ENCODE measurements at regions not wholly inside any gene's neighbourhood (a gene's known extent, or its start where the extent isn't known, plus 50 kb on each side); places are given as distances from the start of the nearest gene placed in this dataset.
A peak's percentile ranks its signal among the peaks of the same experiment; 100 is the strongest.

DNA sequence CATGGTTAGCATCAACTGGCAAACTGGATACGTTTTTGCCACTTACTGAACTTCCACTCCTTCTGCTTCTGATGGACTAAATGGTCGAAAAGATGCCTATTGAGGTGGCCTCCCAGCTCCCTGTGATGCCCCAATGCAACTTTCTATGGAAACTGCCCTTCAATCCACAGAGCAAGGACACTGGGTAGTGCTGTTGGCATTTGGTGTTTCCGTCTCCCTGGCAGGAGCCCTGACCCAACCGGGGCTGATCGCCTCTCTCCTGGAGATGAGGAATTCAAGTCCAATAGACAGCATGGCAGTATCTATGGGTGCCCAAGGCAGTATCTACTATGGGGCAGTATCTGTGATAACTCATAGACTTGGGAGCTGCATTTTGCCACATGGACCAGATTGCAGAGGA is 116.3 kb upstream of the IRX3 start:
- no peak overlapping the region for H3K4me3 ChIP-seq (ENCODE audit: low read length)
- TF ChIP-seq, protein P1, sequence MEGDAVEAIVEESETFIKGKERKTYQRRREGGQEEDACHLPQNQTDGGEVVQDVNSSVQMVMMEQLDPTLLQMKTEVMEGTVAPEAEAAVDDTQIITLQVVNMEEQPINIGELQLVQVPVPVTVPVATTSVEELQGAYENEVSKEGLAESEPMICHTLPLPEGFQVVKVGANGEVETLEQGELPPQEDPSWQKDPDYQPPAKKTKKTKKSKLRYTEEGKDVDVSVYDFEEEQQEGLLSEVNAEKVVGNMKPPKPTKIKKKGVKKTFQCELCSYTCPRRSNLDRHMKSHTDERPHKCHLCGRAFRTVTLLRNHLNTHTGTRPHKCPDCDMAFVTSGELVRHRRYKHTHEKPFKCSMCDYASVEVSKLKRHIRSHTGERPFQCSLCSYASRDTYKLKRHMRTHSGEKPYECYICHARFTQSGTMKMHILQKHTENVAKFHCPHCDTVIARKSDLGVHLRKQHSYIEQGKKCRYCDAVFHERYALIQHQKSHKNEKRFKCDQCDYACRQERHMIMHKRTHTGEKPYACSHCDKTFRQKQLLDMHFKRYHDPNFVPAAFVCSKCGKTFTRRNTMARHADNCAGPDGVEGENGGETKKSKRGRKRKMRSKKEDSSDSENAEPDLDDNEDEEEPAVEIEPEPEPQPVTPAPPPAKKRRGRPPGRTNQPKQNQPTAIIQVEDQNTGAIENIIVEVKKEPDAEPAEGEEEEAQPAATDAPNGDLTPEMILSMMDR (conservative IDR thresholded peaks at IDR 0.05; ENCODE audit: low read length), result no peak
- peak; percentile 17 for DNase-seq (ENCODE audit: low read depth)

DNA sequence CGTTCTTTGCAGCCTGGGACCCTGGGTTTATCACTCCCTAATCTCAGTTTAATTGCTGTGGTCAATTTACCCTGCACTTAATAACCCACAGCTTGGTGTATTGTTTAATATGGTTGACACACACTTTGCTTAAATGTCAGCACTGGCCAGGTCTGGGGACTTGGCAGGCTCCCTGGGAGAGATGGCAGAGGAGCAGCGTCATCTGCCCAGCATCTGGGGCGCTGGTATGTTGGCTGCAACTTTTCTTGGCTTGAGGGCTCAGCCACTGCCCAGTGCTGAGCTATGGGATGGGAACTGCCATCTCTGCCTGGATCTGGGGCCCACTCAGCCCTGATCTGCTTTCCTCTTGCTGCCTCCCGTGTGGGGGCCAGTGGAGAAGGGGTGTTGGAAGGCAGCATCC is 115.7 kb upstream of the IRX3 start:
- DNase-seq (ENCODE audit: low read depth), result peak; percentile 91
- no peak overlapping the region for H3K4me3 ChIP-seq (ENCODE audit: low read length)
- TF ChIP-seq, protein P1 (conservative IDR thresholded peaks at IDR 0.05; ENCODE audit: low read length), result no peak

DNA sequence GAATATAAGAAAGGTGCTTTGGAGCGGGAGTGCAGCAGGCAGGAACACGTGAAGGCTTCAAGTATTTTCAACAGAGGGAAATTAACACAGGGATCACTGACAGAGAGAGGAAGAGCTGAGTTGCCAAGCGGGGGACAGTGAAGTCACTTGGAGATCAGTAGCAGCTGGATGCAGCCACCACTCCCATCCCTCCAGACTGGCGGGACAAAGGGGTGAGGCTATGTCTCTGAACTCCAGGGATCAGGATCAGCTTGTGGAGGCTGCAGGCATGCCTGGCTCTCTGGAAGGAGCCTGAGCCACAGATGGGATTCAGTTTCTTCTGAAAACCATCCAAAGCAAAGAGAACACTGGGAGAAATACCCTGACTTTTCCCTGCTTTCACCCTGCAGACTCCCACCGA is 113.7 kb upstream of the IRX3 start:
- TF ChIP-seq, protein P1 (conservative IDR thresholded peaks at IDR 0.05; ENCODE audit: low read length), result no peak
- no peak for DNase-seq (ENCODE audit: low read depth)
- no peak overlapping the region for H3K4me3 ChIP-seq (ENCODE audit: low read length)

DNA sequence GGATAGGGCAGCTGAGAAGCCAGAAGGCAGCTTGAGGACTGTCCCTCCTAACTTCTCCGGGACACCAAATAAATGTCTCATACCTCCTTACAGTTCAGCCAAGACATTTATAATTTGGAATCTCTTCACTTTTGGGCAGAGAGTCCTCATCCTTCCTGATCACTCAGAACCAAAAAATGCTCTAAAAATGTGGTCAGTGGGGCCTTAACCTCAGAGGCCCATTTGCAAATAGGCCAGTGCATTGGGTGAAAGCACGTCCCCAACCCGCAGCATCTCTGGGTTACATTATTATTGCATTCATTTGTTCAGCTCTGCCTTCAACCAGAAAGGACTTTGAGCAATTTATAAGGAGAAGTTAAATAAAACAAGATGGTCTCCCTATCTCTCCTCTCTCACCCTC is 112.4 kb upstream of the IRX3 start:
- TF ChIP-seq, protein P1 (conservative IDR thresholded peaks at IDR 0.05; ENCODE audit: low read length), result no peak

DNA sequence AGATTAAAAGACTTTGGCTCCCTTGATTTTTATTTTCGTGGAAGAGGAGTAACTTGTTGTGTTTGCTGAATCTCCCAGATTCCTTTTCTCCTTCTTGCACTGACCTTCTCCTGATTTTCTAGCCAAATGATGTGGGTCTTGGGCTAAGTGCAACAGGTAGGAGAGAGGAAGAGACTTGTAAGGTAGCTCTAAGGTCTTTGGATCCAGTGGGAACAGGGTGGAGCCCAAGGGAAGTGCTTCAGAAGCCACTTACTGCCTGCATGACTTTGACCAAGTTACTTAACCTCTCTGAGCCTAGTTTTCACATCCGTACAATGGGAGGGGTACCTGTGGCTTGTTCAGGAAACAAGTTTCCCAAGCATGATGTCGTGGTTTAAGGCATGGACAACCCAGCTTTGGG is 111.3 kb upstream of the IRX3 start:
- DNase-seq (ENCODE audit: low read depth), result no peak
- no peak overlapping the region for H3K4me3 ChIP-seq (ENCODE audit: low read length)
- TF ChIP-seq, protein P1 (conservative IDR thresholded peaks at IDR 0.05; ENCODE audit: low read length), result no peak

More for the DNA sequence above, 112.4 kb upstream of the IRX3 start:
- no peak overlapping the region for H3K4me3 ChIP-seq (ENCODE audit: low read length)
- peak; percentile 36 for DNase-seq (ENCODE audit: low read depth)

DNA sequence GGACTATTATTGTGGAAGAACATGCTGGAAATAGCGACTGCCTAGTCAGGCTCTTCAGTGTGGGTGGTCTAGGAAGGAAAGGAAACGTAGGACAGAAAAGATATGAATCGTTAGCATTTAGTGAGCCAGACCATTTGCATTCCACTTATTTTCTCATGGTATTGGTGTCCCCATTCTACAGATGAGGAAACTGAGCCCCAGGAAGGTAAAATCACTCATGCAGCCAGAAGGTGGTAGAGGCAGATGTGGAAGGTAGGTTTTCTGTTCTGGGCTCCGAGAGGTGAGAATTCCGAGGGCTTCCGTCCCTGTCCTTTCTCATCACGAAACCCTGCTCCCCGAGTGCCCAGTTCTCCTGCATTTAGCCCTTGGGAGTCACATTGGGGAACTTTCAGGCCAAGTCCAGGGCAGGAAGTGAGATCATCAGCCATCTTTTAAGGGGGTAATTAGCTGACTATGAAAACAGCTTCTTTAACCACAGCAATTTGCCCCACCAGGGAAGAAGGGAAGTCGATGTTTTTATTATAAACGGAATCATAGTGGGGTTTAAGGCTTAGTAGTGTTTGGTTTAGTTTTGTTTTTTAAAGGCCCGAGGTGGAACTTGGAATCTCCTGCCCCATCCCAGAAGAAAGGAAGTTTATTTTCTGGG is 110.7 kb upstream of the IRX3 start:
- TF ChIP-seq, protein P1 (conservative IDR thresholded peaks at IDR 0.05; ENCODE audit: low read length), result no peak
- no peak overlapping the region for H3K4me3 ChIP-seq (ENCODE audit: low read length)
- DNase-seq (ENCODE audit: low read depth), result peak; percentile 41

DNA sequence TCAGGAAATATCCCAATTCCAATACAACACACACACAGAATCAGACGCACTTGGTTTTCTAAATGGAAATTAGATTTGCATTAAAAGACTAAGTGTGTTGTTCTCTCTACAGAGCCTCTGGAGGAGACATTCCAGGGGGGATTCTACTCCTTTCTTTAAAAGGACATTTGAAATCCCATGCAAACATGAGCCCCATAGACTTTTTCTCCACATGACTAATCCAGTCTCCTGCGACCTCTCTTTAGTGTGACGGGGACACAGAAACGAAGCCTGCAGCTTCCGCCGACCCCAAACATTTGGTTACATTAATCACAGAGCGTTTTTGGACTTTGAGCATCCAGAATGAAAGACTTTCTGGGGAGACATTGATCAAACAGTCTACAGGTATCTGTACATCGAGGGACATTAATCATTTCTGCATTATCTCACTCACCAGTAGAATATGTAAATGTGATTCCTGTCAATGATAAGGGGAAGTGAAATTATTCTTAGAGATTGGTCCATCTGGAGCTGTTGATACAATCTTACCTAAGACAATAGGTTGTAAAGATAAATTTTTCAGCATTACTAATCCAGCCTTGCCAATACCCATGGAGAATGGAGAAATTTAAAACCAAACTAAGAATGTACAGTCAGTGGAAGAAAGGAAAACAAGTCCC is 103.4 kb upstream of the IRX3 start:
- H3K4me3 ChIP-seq (ENCODE audit: low read length), result no peak overlapping the region

More for the DNA sequence above, 103.4 kb upstream of the IRX3 start:
- TF ChIP-seq, protein P1 (conservative IDR thresholded peaks at IDR 0.05; ENCODE audit: low read length), result no peak
- no peak for DNase-seq (ENCODE audit: low read depth)
